Gastroesophageal sphincter (tissue), 4 donors: ENCODE measurements at regions not wholly inside any gene's neighbourhood (a gene's known extent, or its start where the extent isn't known, plus 50 kb on each side); places are given as distances from the start of the nearest gene placed in this dataset.

Source experiments
- ATAC-seq: fragments of 150-250 bp; one replicate; pipeline ENCODE4 v1.9.1; 2016; ENCODE audit warnings: mild to moderate bottlenecking, moderate library complexity
- H3K27ac ChIP-seq, 4 donors: fragments of 200-600 bp; sonication (generic) in 3 of 4; 1 replicate in 3 of 4; 2 replicates in 1 of 4; pipeline ENCODE4 v1.5.1; 2016 to 2019
- H3K27me3 ChIP-seq: fragments of 200-600 bp; sonication (generic); one replicate; pipeline ENCODE4 v1.5.1; 2019
- H3K36me3 ChIP-seq, 2 donors: fragments of 200-600 bp; sonication (generic); one replicate each; pipeline ENCODE4 v1.5.1; 2019; ENCODE audit warnings: control low read depth in 1 of 2
- H3K4me1 ChIP-seq, 3 donors: fragments of 200-600 bp; sonication (generic); 1 replicate in 2 of 3; 2 replicates in 1 of 3; pipeline ENCODE4 v1.5.1; 2016 to 2019; ENCODE audit warnings: control low read depth in 2 of 3
- H3K4me3 ChIP-seq, 2 donors: fragments of 200-600 bp; sonication (generic); one replicate each; pipeline ENCODE4 v1.5.1; 2019; ENCODE audit warnings: mild to moderate bottlenecking in 1 of 2, moderate library complexity in 1 of 2
- H3K9me3 ChIP-seq, 3 donors: fragments of 200-600 bp; sonication (generic); one replicate each; pipeline ENCODE4 v1.5.1; 2017 to 2019; ENCODE audit warnings: control low read depth in 2 of 3
- CTCF ChIP-seq, 4 experiments: fragments of 200-600 bp in 2 of 4; fragments of 450-650 bp in 2 of 4; sonication (generic) in 1 of 4; IDR thresholded peaks; one replicate each; pipeline ENCODE4 v1.5.1; 2017 to 2019; ENCODE audit warnings: antibody characterized with exemption in 4 of 4, mild to moderate bottlenecking in 2 of 4, moderate library complexity in 2 of 4
- EP300 ChIP-seq: sonication (generic); formaldehyde crosslinking; IDR thresholded peaks from one replicate; pipeline ENCODE4 v1.6.1; 2017; ENCODE audit warnings: antibody characterized with exemption, mild to moderate bottlenecking
- POLR2A ChIP-seq, 2 donors: fragments of 450-650 bp; IDR thresholded peaks; one replicate each; pipeline ENCODE4 v1.6.1; 2017; ENCODE audit warnings: antibody characterized with exemption in 2 of 2, mild to moderate bottlenecking in 2 of 2, moderate library complexity in 1 of 2
- POLR2AphosphoS5 ChIP-seq: sonication (generic); formaldehyde crosslinking; IDR thresholded peaks from one replicate; pipeline ENCODE4 v1.6.1; 2017; ENCODE audit warnings: antibody characterized with exemption
- WGBS, 2 donors: methylation state at CpG; one replicate each; pipeline ENCODE4 v1.1.5; 2018; ENCODE audit warnings: low coverage in 1 of 2; 5-methylcytosine and 5-hydroxymethylcytosine counted together

- WGBS, 2 donors: 88 to 93% methylated on average over 3 of the region's 3 CpGs
These were observed 1482.3 kb upstream of the LRRTM1 start for GRCh38 chr2:81786811-81787210.

GRCh38 chr2:81767187-81767912, 1462.8 kb upstream of the LRRTM1 start:
- ATAC-seq: no peak
- TF ChIP-seq POLR2AphosphoS5 (no peak), POLR2A (IDR thresholded peaks at IDR 0.05) (no peak), CTCF (IDR thresholded peaks at IDR 0.05) (no peak), EP300 (no peak)
- Histone ChIP-seq H3K27ac (no peak overlapping the region), H3K27me3 (no peaks in the 10 kb centered on the region), H3K9me3 (no peaks in the 10 kb centered on the region), H3K4me3 (no peak overlapping the region), H3K36me3 (no peaks in the 10 kb centered on the region), H3K4me1 (peaks cover 0 to 6% (median 0%) of the 10 kb centered on the region in 3 donors)
- 19 to 34% methylated on average over 5 of the region's 5 CpGs for WGBS, 2 donors

More at GRCh38 chr2:81786811-81787210, 1482.3 kb upstream of the LRRTM1 start:
- Histone ChIP-seq H3K27ac (no peak overlapping the region), H3K4me3 (no peak overlapping the region), H3K4me1 (no peaks in the 10 kb centered on the region), H3K27me3 (no peaks in the 10 kb centered on the region), H3K9me3 (peaks cover 0 to 13% (median 0%) of the 10 kb centered on the region in 3 donors), H3K36me3 (no peaks in the 10 kb centered on the region)
- no peak for ATAC-seq
- no peak for TF ChIP-seq POLR2A (IDR thresholded peaks at IDR 0.05)
- no peak for TF ChIP-seq EP300
- TF ChIP-seq POLR2AphosphoS5: no peak
- TF ChIP-seq CTCF (IDR thresholded peaks at IDR 0.05): no peak

- Histone ChIP-seq H3K27me3 (no peaks in the 10 kb centered on the region), H3K36me3 (no peaks in the 10 kb centered on the region), H3K4me1 (no peaks in the 10 kb centered on the region), H3K27ac (no peak overlapping the region), H3K4me3 (no peak overlapping the region), H3K9me3 (no peaks in the 10 kb centered on the region)
- TF ChIP-seq POLR2AphosphoS5: no peak
- no peak for TF ChIP-seq POLR2A (IDR thresholded peaks at IDR 0.05)
- 76 to 78% methylated on average over 2 of the region's 2 CpGs for WGBS, 2 donors
- no peak for ATAC-seq
These were observed 1443.0 kb upstream of the LRRTM1 start for GRCh38 chr2:81747481-81748070.

GRCh38 chr2:81739966-81740365, 1435.4 kb upstream of the LRRTM1 start:
- WGBS, 2 donors: 75 to 93% methylated on average over 3 to 6 of the region's 6 CpGs
- no peaks in the 10 kb centered on the region for H3K27me3 ChIP-seq
- ATAC-seq: no peak

GRCh38 chr2:81734981-81735380, 1430.4 kb upstream of the LRRTM1 start:
- Histone ChIP-seq H3K9me3 (no peaks in the 10 kb centered on the region), H3K4me1 (no peaks in the 10 kb centered on the region), H3K4me3 (no peak overlapping the region), H3K36me3 (no peaks in the 10 kb centered on the region), H3K27ac (no peak overlapping the region), H3K27me3 (no peaks in the 10 kb centered on the region)
- no peak for ATAC-seq
- no peak for TF ChIP-seq EP300
- no peak for TF ChIP-seq POLR2A (IDR thresholded peaks at IDR 0.05)
- no peak for TF ChIP-seq CTCF (IDR thresholded peaks at IDR 0.05)
- no peak for TF ChIP-seq POLR2AphosphoS5
- WGBS, 2 donors: 100% methylated on average over 1 of the region's 1 CpG

More at GRCh38 chr2:81739966-81740365, 1435.4 kb upstream of the LRRTM1 start:
- H3K4me1 ChIP-seq: no peaks in the 10 kb centered on the region
- TF ChIP-seq CTCF (IDR thresholded peaks at IDR 0.05): no peak
- TF ChIP-seq POLR2AphosphoS5: no peak
- TF ChIP-seq EP300: no peak
- no peak for TF ChIP-seq POLR2A (IDR thresholded peaks at IDR 0.05)
- H3K27ac ChIP-seq: no peak overlapping the region
- H3K36me3 ChIP-seq: no peaks in the 10 kb centered on the region
- no peak overlapping the region for H3K4me3 ChIP-seq
- H3K9me3 ChIP-seq: no peaks in the 10 kb centered on the region
